ENCODE measurements at regions not wholly inside any gene's neighbourhood (a gene's known extent, or its start where the extent isn't known, plus 50 kb on each side); places are given as distances from the start of the nearest gene placed in this dataset.

GRCh38 chr3:106372806-106373190 is 504.0 kb upstream of the CBLB start:
- DNase-seq (ENCODE audit: low spot score in 2 of 2), result no peak
- no peak overlapping the region for H3K4me3 ChIP-seq (ENCODE audit: low read depth, poor library complexity, severe bottlenecking)
- TF ChIP-seq, protein P1, sequence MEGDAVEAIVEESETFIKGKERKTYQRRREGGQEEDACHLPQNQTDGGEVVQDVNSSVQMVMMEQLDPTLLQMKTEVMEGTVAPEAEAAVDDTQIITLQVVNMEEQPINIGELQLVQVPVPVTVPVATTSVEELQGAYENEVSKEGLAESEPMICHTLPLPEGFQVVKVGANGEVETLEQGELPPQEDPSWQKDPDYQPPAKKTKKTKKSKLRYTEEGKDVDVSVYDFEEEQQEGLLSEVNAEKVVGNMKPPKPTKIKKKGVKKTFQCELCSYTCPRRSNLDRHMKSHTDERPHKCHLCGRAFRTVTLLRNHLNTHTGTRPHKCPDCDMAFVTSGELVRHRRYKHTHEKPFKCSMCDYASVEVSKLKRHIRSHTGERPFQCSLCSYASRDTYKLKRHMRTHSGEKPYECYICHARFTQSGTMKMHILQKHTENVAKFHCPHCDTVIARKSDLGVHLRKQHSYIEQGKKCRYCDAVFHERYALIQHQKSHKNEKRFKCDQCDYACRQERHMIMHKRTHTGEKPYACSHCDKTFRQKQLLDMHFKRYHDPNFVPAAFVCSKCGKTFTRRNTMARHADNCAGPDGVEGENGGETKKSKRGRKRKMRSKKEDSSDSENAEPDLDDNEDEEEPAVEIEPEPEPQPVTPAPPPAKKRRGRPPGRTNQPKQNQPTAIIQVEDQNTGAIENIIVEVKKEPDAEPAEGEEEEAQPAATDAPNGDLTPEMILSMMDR (IDR thresholded peaks at IDR 0.05), result no peak
- TF ChIP-seq POLR2A (IDR thresholded peaks at IDR 0.05), result no peak
- intact Hi-C loops (cut with DNase I; ENCODE audit: low total_unique reads), result no loop called here
- WGBS, 2 donors, result 79 to 83% methylated on average over 1 of the region's 1 CpG

GRCh38 chr3:106376016-106376570 is 507.3 kb upstream of the CBLB start:
- DNase-seq (ENCODE audit: low spot score in 2 of 2), result no peak
- TF ChIP-seq, protein P1 (IDR thresholded peaks at IDR 0.05), result no peak
- no peak for TF ChIP-seq POLR2A (IDR thresholded peaks at IDR 0.05)
- intact Hi-C loops (cut with DNase I; ENCODE audit: low total_unique reads), result no loop called here
- no peak overlapping the region for H3K4me3 ChIP-seq (ENCODE audit: low read depth, poor library complexity, severe bottlenecking)
- WGBS, 2 donors, result 80 to 85% methylated on average over 5 of the region's 5 CpGs

- TF ChIP-seq, protein P1 (IDR thresholded peaks at IDR 0.05), result no peak
- no peak for TF ChIP-seq POLR2A (IDR thresholded peaks at IDR 0.05)
- H3K4me3 ChIP-seq (ENCODE audit: low read depth, poor library complexity, severe bottlenecking), result no peak overlapping the region
- DNase-seq (ENCODE audit: low spot score in 2 of 2), result no peak
- intact Hi-C loops (cut with DNase I; ENCODE audit: low total_unique reads), result no loop called here
- WGBS, 2 donors, result 46 to 60% methylated on average over 6 of the region's 6 CpGs
Measured at GRCh38 chr3:106379251-106379750, 510.5 kb upstream of the CBLB start.

GRCh38 chr3:106380232-106380631 is 511.4 kb upstream of the CBLB start:
- H3K4me3 ChIP-seq (ENCODE audit: low read depth, poor library complexity, severe bottlenecking), result no peak overlapping the region
- intact Hi-C loops (cut with DNase I; ENCODE audit: low total_unique reads), result no loop called here
- DNase-seq (ENCODE audit: low spot score in 2 of 2), result no peak
- 76 to 85% methylated on average over 1 of the region's 1 CpG for WGBS, 2 donors
- no peak for TF ChIP-seq POLR2A (IDR thresholded peaks at IDR 0.05)
- TF ChIP-seq, protein P1 (IDR thresholded peaks at IDR 0.05), result no peak

- no peak for DNase-seq (ENCODE audit: low spot score in 2 of 2)
- H3K4me3 ChIP-seq (ENCODE audit: low read depth, poor library complexity, severe bottlenecking), result no peak overlapping the region
- no peak for TF ChIP-seq POLR2A (IDR thresholded peaks at IDR 0.05)
- TF ChIP-seq, protein P1 (IDR thresholded peaks at IDR 0.05), result no peak
- intact Hi-C loops (cut with DNase I; ENCODE audit: low total_unique reads), result no loop called here
- WGBS, 2 donors, result 76 to 80% methylated on average over 3 of the region's 3 CpGs
Measured at GRCh38 chr3:106381286-106381938, 512.6 kb upstream of the CBLB start.

GRCh38 chr3:106381939-106382335 is 513.1 kb upstream of the CBLB start:
- DNase-seq (ENCODE audit: low spot score in 2 of 2), result no peak
- intact Hi-C loops (cut with DNase I; ENCODE audit: low total_unique reads), result no loop called here
- no peak for TF ChIP-seq POLR2A (IDR thresholded peaks at IDR 0.05)
- TF ChIP-seq, protein P1 (IDR thresholded peaks at IDR 0.05), result no peak
- no peak overlapping the region for H3K4me3 ChIP-seq (ENCODE audit: low read depth, poor library complexity, severe bottlenecking)
